HG03175 (cell line): ENCODE measurements at regions not wholly inside any gene's neighbourhood (a gene's known extent, or its start where the extent isn't known, plus 50 kb on each side); places are given as distances from the start of the nearest gene placed in this dataset.

Experiments
- ATAC-seq: cut with Tn5 transposase; IDR thresholded peaks from one replicate; pipeline ENCODE4 v1.9.1; 2021; ENCODE audit warnings: mild to moderate bottlenecking, moderate library complexity; ENCODE audit not compliant: unreplicated experiment

DNA sequence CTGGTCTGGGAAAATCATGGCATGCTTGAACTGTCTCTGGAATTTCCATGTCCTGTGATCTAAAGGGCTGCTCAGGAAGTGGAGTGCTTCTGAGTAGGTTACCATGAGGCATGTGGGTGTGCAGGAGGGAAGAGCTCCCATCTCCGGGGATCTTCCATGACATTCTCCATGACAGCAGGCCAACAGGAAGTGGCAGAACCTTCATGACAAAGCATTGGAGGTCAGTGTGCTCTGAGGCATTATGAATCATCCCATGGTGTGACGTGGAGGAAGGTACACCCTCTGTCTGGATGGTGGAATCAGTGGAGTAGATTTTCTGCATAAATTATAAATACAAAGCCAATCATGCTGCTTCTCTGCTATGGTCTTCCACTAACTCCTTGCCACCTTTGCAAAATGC is 139.6 kb upstream of the E2F8 start:
- no peak for ATAC-seq

DNA sequence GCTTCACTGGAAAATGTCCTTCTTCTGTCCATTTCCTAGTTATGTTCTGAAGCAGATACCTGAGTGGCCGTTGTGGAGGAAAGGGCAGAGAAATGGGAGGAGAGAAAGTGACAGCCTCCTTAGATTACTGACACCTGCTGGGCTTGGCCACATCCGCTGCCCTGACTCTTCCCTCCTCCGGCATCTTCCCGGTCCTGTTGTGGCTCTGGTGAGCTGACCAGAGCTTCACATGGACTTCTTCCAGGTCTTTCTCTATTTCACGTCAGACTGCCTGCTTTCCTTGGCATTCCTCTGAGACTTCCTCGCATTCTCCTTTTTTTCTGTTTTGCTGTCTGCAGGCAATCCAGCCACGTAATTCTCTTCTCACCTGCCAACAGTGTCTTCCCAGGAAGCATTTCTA is 138.7 kb upstream of the E2F8 start:
- no peak for ATAC-seq

DNA sequence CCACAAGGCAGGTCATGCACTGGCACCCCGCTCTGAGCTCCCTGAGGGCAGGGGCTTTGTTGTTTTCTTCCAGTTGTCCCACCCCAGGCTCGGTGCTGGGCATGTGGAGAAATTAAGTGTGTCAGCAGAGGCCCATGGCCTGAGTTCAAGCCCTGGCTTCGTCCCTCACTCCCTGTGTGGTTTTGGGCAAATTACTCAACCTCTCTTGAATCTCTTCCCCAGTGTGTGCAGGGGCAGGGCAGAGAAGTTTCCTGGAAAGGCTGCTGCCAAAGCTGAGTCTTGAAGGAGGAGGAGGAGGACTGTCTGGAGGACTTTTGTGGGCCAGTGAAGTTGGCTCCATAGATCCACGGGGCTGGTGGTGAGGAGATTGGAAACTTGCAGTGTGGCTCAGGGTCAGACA is 138.1 kb upstream of the E2F8 start:
- ATAC-seq: no peak

- no peak for ATAC-seq
Observed at GRCh38 chr11:19377881-19378280, 137.1 kb upstream of the E2F8 start.

- no peak for ATAC-seq
Observed at GRCh38 chr11:19375440-19375839, 134.7 kb upstream of the E2F8 start.

DNA sequence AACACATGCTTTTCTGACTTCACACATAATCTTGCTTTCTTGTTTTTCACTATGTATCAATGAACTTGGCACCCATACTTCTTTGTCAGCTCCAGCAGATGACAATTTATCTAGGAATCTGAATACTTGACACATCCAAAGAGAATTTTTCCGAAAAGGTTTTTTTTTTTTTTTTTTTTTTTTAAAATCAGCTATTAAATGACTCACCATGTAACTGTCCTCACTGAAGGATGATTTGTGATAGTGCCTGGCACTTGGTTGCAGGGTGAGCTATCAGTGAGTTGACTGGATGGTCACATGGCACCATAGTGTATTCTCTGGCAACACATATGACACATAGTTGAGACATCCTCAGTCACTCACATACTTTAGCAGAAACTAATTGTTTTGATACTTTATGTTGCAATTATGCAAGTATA is 133.4 kb upstream of the E2F8 start:
- ATAC-seq: no peak

GRCh38 chr11:19372381-19372780 is 131.6 kb upstream of the E2F8 start:
- ATAC-seq: no peak

DNA sequence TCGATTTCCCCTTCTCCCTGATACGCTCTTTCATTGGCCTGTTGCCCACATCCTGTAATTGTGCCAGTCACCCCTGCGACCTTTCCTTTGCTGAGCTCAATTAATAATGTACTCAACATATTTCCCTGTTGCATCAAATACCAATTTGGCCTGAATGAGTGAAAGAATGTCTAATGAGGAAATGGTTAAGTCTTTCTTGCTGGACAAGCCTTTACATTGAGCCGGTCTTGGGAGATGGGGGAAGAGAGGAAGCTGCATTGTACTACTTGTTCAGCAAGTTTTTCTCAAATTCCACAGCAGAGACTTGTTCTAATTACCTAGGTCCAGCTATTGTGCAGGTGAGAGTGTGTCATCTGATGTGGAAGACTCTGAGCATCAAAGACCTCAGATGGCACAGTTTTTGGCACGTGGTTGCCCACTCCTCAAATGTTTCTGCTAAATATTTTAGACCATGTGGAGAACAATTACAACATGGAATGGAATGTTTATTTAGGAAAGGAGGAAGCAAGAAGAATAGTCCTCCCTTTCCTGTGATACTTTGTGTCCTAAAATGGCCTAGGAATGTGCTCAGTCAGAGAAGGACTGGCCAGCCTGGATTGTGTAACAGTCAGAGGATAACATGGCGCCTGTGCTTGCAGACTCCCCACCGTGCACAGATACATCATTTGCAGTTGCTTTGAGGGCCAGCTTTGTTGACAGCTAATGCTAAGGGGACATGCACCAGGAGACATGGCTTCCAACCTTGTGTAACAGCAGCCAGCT is 129.5 kb upstream of the E2F8 start:
- no peak for ATAC-seq

DNA sequence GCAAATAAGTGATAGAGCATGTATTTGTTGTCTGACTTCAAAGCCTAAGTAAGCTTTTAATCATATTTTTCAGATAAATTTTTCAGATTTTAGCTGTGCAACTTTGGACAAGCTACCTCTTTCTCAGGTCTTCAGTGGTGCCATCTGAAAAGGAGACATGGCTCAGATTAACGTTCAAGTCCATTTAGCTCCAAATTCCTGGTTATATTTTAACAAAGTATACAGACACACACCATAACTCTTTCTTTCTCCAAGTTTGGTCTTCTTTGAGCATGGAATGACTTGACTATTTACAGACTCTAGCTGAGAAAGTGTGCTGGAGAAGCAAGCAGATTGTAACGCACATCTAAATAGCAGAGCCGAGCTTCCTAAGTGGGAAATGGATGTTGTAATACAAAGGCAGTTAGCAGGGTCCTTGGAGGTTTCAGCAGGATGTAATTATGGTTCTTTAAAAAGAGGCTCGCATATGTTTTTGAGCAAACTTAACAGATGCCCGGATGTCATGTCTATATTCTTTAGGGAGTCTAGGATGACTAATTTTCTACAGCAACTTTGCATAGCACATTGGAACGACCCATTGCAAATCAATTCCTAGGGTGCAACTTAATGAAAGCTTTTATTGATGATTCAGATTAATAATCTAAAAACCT is 128.1 kb upstream of the E2F8 start:
- ATAC-seq: no peak

DNA sequence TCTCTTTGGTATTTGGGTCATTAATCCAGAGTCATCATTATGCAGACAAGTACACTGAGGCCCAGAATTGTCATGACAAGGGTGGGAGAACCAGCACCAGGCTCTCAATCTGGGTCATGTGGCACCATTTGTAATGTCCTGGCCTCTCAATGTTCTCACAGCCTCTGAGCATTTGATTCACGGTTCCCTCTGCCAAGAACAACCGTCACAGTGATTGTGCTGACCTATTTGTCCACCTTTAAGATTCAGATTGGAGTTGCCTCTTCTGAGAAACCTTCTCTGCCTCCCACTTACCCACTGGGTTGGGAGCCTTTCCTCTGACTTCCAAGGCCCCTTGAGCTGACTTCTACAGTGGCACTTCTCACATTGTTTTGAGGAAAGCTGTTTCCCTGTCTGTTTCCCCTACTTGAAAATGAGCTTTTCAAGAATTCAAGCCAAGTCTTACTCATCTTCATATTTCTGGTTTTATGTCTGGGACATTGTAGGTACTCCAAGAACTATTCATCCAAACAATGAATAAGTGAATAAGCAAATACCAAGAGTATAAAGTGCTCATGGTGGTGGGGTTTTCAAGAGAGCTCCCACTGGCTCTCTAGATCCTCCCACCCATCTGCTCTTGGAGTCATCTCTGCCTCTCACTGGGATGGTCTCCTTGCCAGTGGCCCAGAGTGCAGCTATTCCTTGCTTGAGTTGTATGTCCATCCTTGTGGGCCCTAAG is 126.4 kb upstream of the E2F8 start:
- ATAC-seq: no peak

DNA sequence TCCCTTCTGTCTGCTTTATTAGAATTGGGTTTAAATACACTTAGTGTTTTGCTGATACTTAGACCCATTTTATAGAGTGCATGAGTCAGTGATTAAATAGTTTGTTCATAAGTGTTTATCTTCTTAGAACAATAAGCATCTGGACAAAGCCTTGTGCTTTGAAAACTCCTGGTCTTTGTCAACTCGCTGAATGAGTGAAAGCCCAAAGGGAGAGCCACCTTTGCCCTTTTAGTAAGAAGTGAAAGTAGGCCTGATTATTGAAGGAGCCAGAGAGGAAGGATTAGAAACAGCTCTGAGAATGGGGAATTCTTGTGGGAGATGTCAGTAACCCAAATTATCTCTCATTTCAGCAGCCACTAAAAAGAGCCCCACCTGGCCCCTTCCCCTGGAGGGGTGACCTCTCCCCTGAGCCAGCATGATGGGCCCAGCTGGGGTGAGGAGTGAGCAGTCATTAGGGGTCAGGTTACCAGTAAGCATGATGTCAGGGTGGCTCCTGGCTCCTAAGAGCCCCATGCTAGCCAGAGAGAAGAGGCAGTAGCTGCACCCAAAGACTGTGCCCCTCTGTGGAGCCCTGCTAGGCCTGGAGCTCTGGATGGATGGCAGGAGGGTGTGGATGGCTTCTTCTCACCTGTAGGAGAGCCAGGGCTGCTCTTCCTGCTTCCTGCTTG is 125.1 kb upstream of the E2F8 start:
- no peak for ATAC-seq

- ATAC-seq: no peak
Observed at GRCh38 chr11:19359221-19360000, 118.7 kb upstream of the E2F8 start.

DNA sequence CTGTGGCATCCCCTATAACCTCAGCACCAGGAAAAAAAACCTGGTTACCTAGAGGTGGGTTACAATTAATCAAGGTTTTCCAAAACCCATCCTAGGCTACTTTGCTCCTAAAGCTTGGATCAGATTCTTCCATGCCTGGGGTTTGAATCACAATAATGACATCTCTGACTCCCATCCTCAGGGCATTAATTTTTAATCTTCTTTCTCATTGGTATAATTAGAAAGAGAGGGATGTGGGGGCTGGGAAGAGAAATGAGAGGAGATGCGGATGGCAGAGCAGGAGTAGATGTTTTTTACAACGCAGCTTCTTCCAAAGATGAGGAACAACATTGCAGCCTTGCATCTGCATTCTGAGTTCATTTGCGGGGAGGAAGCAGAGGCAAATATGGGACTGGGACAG is 117.2 kb upstream of the E2F8 start:
- no peak for ATAC-seq

GRCh38 chr11:19355601-19356000 is 114.9 kb upstream of the E2F8 start:
- ATAC-seq: no peak

DNA sequence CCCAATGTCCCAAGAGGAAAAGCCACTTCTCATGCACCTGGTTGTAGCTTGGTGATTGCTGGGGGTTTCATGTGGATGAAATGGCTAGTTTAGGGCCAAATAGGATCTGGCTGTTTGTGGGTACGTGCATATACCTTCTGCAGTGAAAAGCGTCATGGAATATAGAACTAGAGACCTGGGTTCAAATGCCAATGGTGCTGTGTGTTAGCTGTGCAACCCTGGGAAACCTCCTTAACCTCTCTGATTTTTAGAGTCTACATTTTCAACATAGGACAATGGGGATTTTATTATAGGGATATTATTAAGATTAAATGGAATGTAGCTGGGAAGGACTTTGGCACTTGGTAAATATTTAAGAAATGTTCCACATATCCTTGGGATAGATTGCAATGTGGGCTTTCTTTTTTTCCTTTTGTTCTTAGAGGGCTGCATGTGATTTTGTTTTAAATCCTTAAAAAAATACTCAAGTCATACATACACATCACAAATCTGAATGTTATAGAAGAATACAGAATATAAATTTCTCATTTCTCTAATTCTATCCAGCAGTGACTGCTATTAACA is 112.6 kb upstream of the E2F8 start:
- ATAC-seq: no peak

DNA sequence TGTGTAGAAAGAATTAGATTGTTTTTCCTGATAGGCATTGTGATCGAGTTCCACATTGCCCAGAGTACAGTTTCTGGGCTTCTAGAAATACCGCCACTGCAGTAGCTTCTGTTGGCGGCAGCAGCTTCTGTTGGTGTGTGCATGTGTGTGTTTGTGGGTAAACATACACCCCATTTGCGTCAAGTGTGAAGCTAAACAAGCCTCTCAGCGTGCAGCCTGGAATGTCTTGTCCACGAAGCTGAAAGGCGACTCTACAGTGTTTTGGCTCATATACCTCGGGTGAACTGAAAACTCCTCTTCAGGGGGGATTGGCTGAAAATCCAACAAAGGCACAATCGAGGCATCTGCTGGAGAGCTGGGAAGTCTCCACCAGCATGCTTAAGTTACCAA is 112.0 kb upstream of the E2F8 start:
- ATAC-seq: no peak

- no peak for ATAC-seq
Observed at GRCh38 chr11:19352072-19352770, 111.5 kb upstream of the E2F8 start.

GRCh38 chr11:19351426-19351825 is 110.7 kb upstream of the E2F8 start:
- no peak for ATAC-seq

GRCh38 chr11:19350160-19350559 is 109.4 kb upstream of the E2F8 start:
- ATAC-seq: no peak
